Astrocyte of the cerebellum (primary cell): ENCODE measurements at regions not wholly inside any gene's neighbourhood (a gene's known extent, or its start where the extent isn't known, plus 50 kb on each side); places are given as distances from the start of the nearest gene placed in this dataset.
"Not testable (repeated sequence)": the region's sequence is repeated elsewhere in the genome, so short reads cannot be mapped to it uniquely, and the experiment has no call there.

ENCODE experiments used
- DNase-seq: peaks from one replicate; pipeline ENCODE4 v3.0.0-alpha.2; 2011; ENCODE audit warnings: low read depth
- H3K4me3 ChIP-seq: 2 replicates; pipeline ENCODE4 v1.5.1; 2011; ENCODE audit warnings: mild to moderate bottlenecking, low read depth, low read length, moderate library complexity
- in situ Hi-C: cut with HindIII; loops from 2 replicates; pipeline ENCODE4 v1.10.0; 2017; ENCODE audit warnings: low sequenced_read_pairs
- TF ChIP-seq, protein P1 (sequence below): IDR thresholded peaks from 2 replicates; pipeline ENCODE4 v1.5.1; 2012; ENCODE audit warnings: low read length, low read depth, moderate library complexity, mild to moderate bottlenecking; ENCODE audit errors: missing control alignments

DNA sequence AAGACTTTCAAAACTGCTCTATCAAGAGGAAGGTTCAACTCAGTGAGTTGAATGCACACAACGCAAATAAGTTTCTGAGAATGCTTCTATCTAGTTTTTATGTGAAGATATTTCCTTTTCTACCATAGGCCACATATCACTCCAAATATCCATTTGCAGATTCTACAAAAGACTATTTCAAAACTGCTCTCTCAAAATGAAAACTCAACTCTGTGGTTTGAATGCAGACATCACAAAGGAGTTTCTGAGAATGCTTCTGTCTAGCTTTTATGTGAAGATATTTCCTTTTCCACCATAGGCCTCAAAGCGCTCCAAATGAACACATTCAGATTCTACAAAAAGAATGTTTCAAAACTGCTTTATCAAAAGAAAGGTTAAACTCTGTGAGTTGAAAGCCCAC lies 1093.1 kb upstream of the DEFB115 start:
- in situ Hi-C loops, H3K4me3 ChIP-seq: not testable (repeated sequence)

DNA sequence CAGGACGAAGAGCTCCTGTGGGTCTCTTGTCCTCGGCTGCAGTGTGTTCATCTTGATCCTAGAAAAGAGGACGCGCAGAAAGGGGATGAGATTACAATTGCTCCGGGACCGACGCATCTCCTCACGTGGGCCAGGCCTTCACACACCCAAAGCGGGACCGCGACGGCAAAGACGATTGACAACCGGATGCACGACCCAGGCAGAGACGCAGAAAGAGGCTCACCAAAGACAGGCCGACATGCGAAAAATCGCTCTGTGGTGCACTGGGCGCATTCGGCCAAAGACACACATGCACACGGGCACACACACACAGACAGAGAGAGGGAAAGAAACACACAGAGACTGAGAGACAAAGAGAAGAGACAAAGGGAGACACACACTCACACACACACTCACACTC lies 1089.9 kb upstream of the DEFB115 start:
- DNase-seq, result no peak
- in situ Hi-C loops, result no loop called here
- TF ChIP-seq, protein P1, sequence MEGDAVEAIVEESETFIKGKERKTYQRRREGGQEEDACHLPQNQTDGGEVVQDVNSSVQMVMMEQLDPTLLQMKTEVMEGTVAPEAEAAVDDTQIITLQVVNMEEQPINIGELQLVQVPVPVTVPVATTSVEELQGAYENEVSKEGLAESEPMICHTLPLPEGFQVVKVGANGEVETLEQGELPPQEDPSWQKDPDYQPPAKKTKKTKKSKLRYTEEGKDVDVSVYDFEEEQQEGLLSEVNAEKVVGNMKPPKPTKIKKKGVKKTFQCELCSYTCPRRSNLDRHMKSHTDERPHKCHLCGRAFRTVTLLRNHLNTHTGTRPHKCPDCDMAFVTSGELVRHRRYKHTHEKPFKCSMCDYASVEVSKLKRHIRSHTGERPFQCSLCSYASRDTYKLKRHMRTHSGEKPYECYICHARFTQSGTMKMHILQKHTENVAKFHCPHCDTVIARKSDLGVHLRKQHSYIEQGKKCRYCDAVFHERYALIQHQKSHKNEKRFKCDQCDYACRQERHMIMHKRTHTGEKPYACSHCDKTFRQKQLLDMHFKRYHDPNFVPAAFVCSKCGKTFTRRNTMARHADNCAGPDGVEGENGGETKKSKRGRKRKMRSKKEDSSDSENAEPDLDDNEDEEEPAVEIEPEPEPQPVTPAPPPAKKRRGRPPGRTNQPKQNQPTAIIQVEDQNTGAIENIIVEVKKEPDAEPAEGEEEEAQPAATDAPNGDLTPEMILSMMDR, result no peak
- H3K4me3 ChIP-seq, result no peak overlapping the region

More for the DNA sequence above, 1093.1 kb upstream of the DEFB115 start:
- DNase-seq, result not testable (repeated sequence)

DNA sequence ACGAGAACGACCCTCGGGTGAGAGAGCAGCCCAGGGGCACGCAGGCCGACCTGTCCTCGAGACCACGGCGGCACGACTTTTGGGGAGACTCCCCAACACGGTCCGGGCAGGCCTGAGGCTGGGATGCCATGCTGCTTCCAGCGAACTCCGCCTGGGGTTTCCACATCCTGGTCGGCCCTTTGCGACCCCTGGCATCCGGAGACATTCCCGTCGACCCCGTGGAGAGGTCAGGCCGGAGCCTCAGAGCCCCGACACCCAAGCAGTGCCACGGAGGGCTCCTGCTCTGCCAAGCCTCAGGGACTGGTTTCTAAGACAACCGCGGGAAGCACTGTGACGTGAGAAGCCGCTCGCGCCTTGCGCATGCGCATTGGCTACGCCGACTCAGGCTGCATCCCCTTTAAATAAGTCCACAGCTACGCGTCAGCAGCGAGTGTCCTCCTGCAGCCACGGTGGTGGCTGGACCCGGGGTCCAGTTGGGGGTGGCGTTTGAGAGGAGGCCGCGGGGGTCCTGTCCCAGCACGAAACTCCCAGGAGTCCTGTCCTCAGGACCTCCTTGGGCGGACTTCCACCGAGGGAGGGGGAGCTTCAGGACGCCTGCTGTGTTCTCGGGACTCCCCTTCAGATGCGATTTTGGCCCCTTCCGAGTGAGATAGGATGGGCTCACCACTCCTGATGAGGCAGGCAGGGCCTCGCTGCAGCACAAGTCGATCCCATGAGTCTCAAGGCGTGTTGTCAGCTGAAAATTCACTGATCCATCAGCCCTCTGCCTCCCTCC lies 1089.3 kb upstream of the DEFB115 start:
- no peak for DNase-seq

DNA sequence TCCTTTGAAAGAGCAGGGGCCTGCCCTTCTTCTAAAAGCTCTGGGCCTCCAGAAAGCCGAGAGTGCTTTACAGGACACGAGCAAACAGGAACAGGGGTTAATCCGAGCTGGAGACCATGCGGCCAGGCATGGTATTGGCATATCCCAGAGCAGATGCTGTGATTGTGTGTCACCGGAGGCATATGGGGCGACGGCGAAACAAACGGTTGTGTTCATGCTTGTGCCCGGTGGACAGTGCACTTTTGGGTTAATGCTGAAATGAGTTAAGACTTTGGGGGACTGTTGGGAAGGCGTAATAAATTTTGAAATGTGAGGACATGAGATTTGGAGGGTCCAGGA lies 1088.7 kb upstream of the DEFB115 start:
- TF ChIP-seq, protein P1, result no peak
- in situ Hi-C loops, result no loop called here
- DNase-seq, result no peak
- no peak overlapping the region for H3K4me3 ChIP-seq

More for the DNA sequence above, 1089.3 kb upstream of the DEFB115 start:
- in situ Hi-C loops, result no loop called here
- H3K4me3 ChIP-seq, result no peak overlapping the region
- TF ChIP-seq, protein P1, result no peak

DNA sequence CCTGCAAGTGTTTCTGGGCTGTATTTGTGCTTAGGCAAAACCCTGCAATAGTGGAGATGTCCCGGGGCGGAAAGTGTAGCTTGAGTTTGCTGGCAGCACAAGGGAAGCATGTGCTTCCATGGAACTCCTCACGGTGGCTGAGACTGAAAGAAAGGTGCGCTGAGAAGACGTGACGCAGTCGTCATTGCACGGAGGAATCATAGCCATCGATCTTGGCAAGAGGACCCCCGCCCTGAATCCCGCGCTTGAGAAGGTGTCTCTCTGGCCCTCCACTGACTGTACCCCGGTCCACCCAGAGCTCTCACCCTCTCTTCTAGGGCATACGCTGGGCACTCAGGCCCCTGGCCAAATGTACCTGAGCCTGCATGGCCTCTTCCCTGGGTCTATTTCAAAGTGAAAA lies 1081.8 kb upstream of the DEFB115 start:
- TF ChIP-seq, protein P1, result no peak
- H3K4me3 ChIP-seq, result no peak overlapping the region
- in situ Hi-C loops, result no loop called here
- no peak for DNase-seq

DNA sequence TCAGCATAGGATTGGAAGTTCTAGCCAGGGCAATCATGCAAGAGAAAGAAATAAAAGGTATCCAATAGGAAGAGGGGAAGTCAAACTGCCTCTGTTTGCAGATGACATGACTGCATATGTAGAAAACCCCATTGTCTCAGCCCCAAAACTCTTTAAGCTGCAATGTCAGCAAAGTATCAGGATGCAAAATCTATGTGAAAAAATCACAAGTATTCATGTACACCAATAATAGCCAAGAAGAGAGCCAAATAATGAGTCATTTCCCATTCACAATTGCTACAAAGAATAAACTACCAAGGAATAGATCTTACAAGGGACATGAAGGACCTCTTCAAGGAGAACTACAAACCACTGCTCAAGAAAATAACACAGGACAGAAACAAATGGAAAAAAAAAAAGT lies 1074.3 kb upstream of the DEFB115 start:
- in situ Hi-C loops, result not testable (repeated sequence)

DNA sequence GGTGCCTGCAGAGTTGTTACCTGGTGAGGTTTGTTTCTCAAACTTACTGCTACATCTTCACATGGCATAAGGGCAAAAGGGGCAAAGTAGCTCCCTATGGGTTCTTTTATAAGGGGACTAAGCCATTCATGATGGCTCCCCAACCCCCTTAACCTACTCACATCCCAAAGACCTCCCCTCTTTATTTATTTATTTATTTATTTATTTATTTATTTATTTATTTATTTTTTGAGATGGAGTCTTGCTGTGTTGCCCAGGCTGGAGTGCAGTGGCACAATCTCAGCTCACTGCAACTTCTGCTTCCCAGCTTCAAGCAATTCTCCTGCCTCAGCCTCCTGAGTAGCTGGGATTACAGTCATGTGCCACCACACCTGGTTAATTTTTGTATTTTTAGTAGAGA lies 1065.7 kb upstream of the DEFB115 start:
- DNase-seq, H3K4me3 ChIP-seq, in situ Hi-C loops: not testable (repeated sequence)

More for the DNA sequence above, 1074.3 kb upstream of the DEFB115 start:
- not testable (repeated sequence) for H3K4me3 ChIP-seq, DNase-seq

DNA sequence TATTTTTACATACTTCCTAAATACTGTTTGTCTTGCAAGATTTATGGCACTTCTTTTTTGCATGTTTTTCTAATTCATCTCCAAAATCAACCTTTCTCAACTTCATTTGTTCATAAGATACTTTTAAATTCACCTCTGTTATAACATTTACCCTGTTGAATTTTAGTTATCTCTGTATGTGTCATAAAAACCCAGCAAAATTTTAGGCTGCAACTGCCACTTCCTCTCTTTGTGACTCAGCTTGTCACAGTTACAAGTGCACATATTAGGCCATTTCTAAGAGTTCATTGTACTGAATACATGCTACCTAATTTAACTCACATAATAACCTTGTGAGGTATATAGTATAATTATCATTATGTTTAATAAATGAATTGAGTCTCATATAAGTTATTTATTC lies 1023.0 kb upstream of the DEFB115 start:
- DNase-seq, in situ Hi-C loops, H3K4me3 ChIP-seq: not testable (repeated sequence)

DNA sequence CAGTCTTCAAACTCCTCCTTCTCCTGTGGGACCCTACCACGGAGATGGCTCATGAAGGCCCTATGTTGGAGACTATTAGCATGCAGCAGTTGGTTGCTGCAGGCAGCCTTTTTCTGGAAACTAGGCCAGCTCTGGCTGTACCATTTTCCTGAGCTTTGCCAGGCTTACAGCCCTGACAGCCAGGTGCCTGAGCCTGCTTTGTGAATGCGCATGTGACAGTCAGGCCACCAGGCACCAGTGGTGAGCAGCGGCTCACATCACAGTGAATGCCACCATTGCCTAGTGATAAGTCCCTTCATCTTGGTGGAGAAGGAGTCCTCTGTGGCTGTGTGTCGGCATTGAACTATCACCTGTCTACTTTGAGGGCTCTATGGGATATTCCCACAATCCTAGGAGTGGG lies 982.4 kb upstream of the DEFB115 start:
- H3K4me3 ChIP-seq, in situ Hi-C loops, DNase-seq: not testable (repeated sequence)
